IgD-negative memory B cell (primary cell): ENCODE measurements at regions not wholly inside any gene's neighbourhood (a gene's known extent, or its start where the extent isn't known, plus 50 kb on each side); places are given as distances from the start of the nearest gene placed in this dataset.

Experiments used
- H3K27ac Mint-ChIP-seq, 3 donors: one replicate each; pipeline ENCODE4 v1.8.0; 2020 to 2022; ENCODE audit warnings: mild to moderate bottlenecking in 3 of 3, mixed read lengths in 3 of 3, moderate library complexity in 1 of 3
- H3K27me3 Mint-ChIP-seq: one replicate; pipeline ENCODE4 v1.8.0; 2021; ENCODE audit warnings: mixed read lengths
- H3K36me3 Mint-ChIP-seq: one replicate; pipeline ENCODE4 v1.8.0; 2020; ENCODE audit warnings: mild to moderate bottlenecking, mixed read lengths
- H3K4me1 Mint-ChIP-seq, 3 donors: one replicate each; pipeline ENCODE4 v1.8.0; 2020 to 2022; ENCODE audit warnings: mixed read lengths in 3 of 3, mild to moderate bottlenecking in 1 of 3
- H3K4me3 Mint-ChIP-seq, 4 donors: one replicate each; pipeline ENCODE4 v1.8.0; 2020 to 2022; ENCODE audit warnings: mild to moderate bottlenecking in 4 of 4, mixed read lengths in 4 of 4, moderate library complexity in 3 of 4
- H3K9me3 Mint-ChIP-seq, 3 donors: one replicate each; pipeline ENCODE4 v1.8.0; 2020 to 2021; ENCODE audit warnings: mixed read lengths in 3 of 3, mild to moderate bottlenecking in 1 of 3

- H3K4me1 Mint-ChIP-seq: no peaks in the 10 kb centered on the region
- H3K9me3 Mint-ChIP-seq: peaks cover 4 to 29% (median 22%) of the 10 kb centered on the region in 3 donors
- peaks cover 2% of the 10 kb centered on the region for H3K36me3 Mint-ChIP-seq
- no peaks in the 10 kb centered on the region for H3K27me3 Mint-ChIP-seq
- H3K27ac Mint-ChIP-seq: no peak overlapping the region
- no peak overlapping the region for H3K4me3 Mint-ChIP-seq
Measured at GRCh38 chr2:19150726-19151125, 207.7 kb downstream of the OSR1 start.

GRCh38 chr2:19146867-19147266 is 211.6 kb downstream of the OSR1 start:
- no peaks in the 10 kb centered on the region for H3K36me3 Mint-ChIP-seq
- H3K27me3 Mint-ChIP-seq: no peaks in the 10 kb centered on the region
- H3K4me3 Mint-ChIP-seq: no peak overlapping the region
- no peaks in the 10 kb centered on the region for H3K4me1 Mint-ChIP-seq
- H3K27ac Mint-ChIP-seq: no peak overlapping the region
- peaks cover 4 to 17% (median 13%) of the 10 kb centered on the region in 3 donors for H3K9me3 Mint-ChIP-seq

GRCh38 chr2:19141234-19142004 is 217.0 kb downstream of the OSR1 start:
- Mint-ChIP-seq H3K27me3 (no peaks in the 10 kb centered on the region), H3K9me3 (peaks cover 0 to 2% (median 0%) of the 10 kb centered on the region in 3 donors), H3K36me3 (no peaks in the 10 kb centered on the region), H3K27ac (no peak overlapping the region), H3K4me3 (no peak overlapping the region), H3K4me1 (peaks cover 0 to 3% (median 0%) of the 10 kb centered on the region in 3 donors)

GRCh38 chr2:19140463-19141208 is 217.8 kb downstream of the OSR1 start:
- peaks cover 0 to 3% (median 0%) of the 10 kb centered on the region in 3 donors for H3K4me1 Mint-ChIP-seq
- no peak overlapping the region for H3K27ac Mint-ChIP-seq
- no peaks in the 10 kb centered on the region for H3K36me3 Mint-ChIP-seq
- peaks cover 0 to 2% (median 0%) of the 10 kb centered on the region in 3 donors for H3K9me3 Mint-ChIP-seq
- H3K4me3 Mint-ChIP-seq: no peak overlapping the region
- H3K27me3 Mint-ChIP-seq: no peaks in the 10 kb centered on the region

GRCh38 chr2:19139386-19139785 is 219.0 kb downstream of the OSR1 start:
- H3K27ac Mint-ChIP-seq: no peak overlapping the region
- H3K27me3 Mint-ChIP-seq: no peaks in the 10 kb centered on the region
- no peaks in the 10 kb centered on the region for H3K36me3 Mint-ChIP-seq
- no peak overlapping the region for H3K4me3 Mint-ChIP-seq
- H3K4me1 Mint-ChIP-seq: peaks cover 0 to 3% (median 0%) of the 10 kb centered on the region in 3 donors
- no peaks in the 10 kb centered on the region for H3K9me3 Mint-ChIP-seq

GRCh38 chr2:19138264-19138825 is 220.1 kb downstream of the OSR1 start:
- Mint-ChIP-seq H3K9me3 (no peaks in the 10 kb centered on the region), H3K36me3 (no peaks in the 10 kb centered on the region), H3K27me3 (no peaks in the 10 kb centered on the region), H3K27ac (no peak overlapping the region), H3K4me1 (peaks cover 0 to 3% (median 0%) of the 10 kb centered on the region in 3 donors), H3K4me3 (no peak overlapping the region)

GRCh38 chr2:19137433-19137832 is 221.0 kb downstream of the OSR1 start:
- Mint-ChIP-seq H3K4me3 (no peak overlapping the region), H3K36me3 (no peaks in the 10 kb centered on the region), H3K9me3 (no peaks in the 10 kb centered on the region), H3K27ac (no peak overlapping the region), H3K27me3 (no peaks in the 10 kb centered on the region), H3K4me1 (peaks cover 0 to 3% (median 0%) of the 10 kb centered on the region in 3 donors)

GRCh38 chr2:19132967-19133366 is 225.5 kb downstream of the OSR1 start:
- Mint-ChIP-seq H3K4me1 (no peaks in the 10 kb centered on the region), H3K4me3 (no peak overlapping the region), H3K9me3 (no peaks in the 10 kb centered on the region), H3K27ac (no peak overlapping the region), H3K27me3 (no peaks in the 10 kb centered on the region), H3K36me3 (no peaks in the 10 kb centered on the region)

- Mint-ChIP-seq H3K4me3 (no peak overlapping the region), H3K36me3 (no peaks in the 10 kb centered on the region), H3K27ac (no peak overlapping the region)
Measured at GRCh38 chr2:19131871-19132270, 226.6 kb downstream of the OSR1 start.

GRCh38 chr2:19128148-19128547 is 230.3 kb downstream of the OSR1 start:
- Mint-ChIP-seq H3K27ac (no peak overlapping the region), H3K36me3 (no peaks in the 10 kb centered on the region), H3K4me1 (no peaks in the 10 kb centered on the region), H3K9me3 (no peaks in the 10 kb centered on the region), H3K27me3 (no peaks in the 10 kb centered on the region), H3K4me3 (no peak overlapping the region)

More at GRCh38 chr2:19131871-19132270, 226.6 kb downstream of the OSR1 start:
- no peaks in the 10 kb centered on the region for H3K4me1 Mint-ChIP-seq
- no peaks in the 10 kb centered on the region for H3K27me3 Mint-ChIP-seq
- H3K9me3 Mint-ChIP-seq: no peaks in the 10 kb centered on the region

- no peak overlapping the region for H3K27ac Mint-ChIP-seq
- no peak overlapping the region for H3K4me3 Mint-ChIP-seq
- H3K36me3 Mint-ChIP-seq: no peaks in the 10 kb centered on the region
- no peaks in the 10 kb centered on the region for H3K4me1 Mint-ChIP-seq
- H3K9me3 Mint-ChIP-seq: no peaks in the 10 kb centered on the region
- no peaks in the 10 kb centered on the region for H3K27me3 Mint-ChIP-seq
Measured at GRCh38 chr2:19127616-19128015, 230.8 kb downstream of the OSR1 start.

- H3K4me1 Mint-ChIP-seq: no peaks in the 10 kb centered on the region
- no peaks in the 10 kb centered on the region for H3K36me3 Mint-ChIP-seq
Measured at GRCh38 chr2:19125901-19126680, 232.3 kb downstream of the OSR1 start.

GRCh38 chr2:19124135-19124534 is 234.3 kb downstream of the OSR1 start:
- H3K36me3 Mint-ChIP-seq: no peaks in the 10 kb centered on the region

More at GRCh38 chr2:19125901-19126680, 232.3 kb downstream of the OSR1 start:
- Mint-ChIP-seq H3K4me3 (no peak overlapping the region), H3K9me3 (no peaks in the 10 kb centered on the region), H3K27ac (no peak overlapping the region), H3K27me3 (no peaks in the 10 kb centered on the region)

GRCh38 chr2:19123556-19123955 is 234.9 kb downstream of the OSR1 start:
- no peak overlapping the region for H3K27ac Mint-ChIP-seq
- H3K9me3 Mint-ChIP-seq: no peaks in the 10 kb centered on the region
- H3K4me3 Mint-ChIP-seq: no peak overlapping the region
- no peaks in the 10 kb centered on the region for H3K4me1 Mint-ChIP-seq
- H3K36me3 Mint-ChIP-seq: no peaks in the 10 kb centered on the region
- no peaks in the 10 kb centered on the region for H3K27me3 Mint-ChIP-seq

More at GRCh38 chr2:19124135-19124534, 234.3 kb downstream of the OSR1 start:
- H3K4me3 Mint-ChIP-seq: no peak overlapping the region
- no peak overlapping the region for H3K27ac Mint-ChIP-seq
- no peaks in the 10 kb centered on the region for H3K9me3 Mint-ChIP-seq
- H3K4me1 Mint-ChIP-seq: no peaks in the 10 kb centered on the region
- no peaks in the 10 kb centered on the region for H3K27me3 Mint-ChIP-seq

GRCh38 chr2:19122220-19122619 is 236.2 kb downstream of the OSR1 start:
- H3K27me3 Mint-ChIP-seq: no peaks in the 10 kb centered on the region
- H3K9me3 Mint-ChIP-seq: no peaks in the 10 kb centered on the region
- H3K36me3 Mint-ChIP-seq: no peaks in the 10 kb centered on the region
- H3K4me3 Mint-ChIP-seq: no peak overlapping the region
- no peak overlapping the region for H3K27ac Mint-ChIP-seq
- no peaks in the 10 kb centered on the region for H3K4me1 Mint-ChIP-seq
